HepG2 (cell line): ENCODE measurements at regions not wholly inside any gene's neighbourhood (a gene's known extent, or its start where the extent isn't known, plus 50 kb on each side); places are given as distances from the start of the nearest gene placed in this dataset.

Experiments
- ATAC-seq: fragments of 200-7000 bp; cut with Tn5 transposase; 3 replicates; pipeline ENCODE4 v1.9.1; 2020; ENCODE audit warnings: mild to moderate bottlenecking, moderate library complexity
- BruUV-seq: library from RNA; stranded (reverse); fragments of 400-500 nt; replicated peaks from 2 replicates; lab custom pipeline; 2021; lab: Mats Ljungman, UMichigan
- CTCF ChIA-PET: fragments of 300-600 bp; formaldehyde crosslinking; extraction: SDS; loops from one replicate; lab custom pipeline; 2021; ENCODE audit warnings: low total read pairs, inconsistent platforms, low intra/inter-chr PET ratio; lab: Yijun Ruan, JAX
- POLR2A ChIA-PET: fragments of 350-600 bp; sonication (Branson Sonifier 250); formaldehyde crosslinking; loops from one replicate; lab custom pipeline; 2020; ENCODE audit warnings: antibody characterized with exemption, inconsistent platforms; lab: Yijun Ruan, JAX
- DNase-seq: peaks from one replicate; pipeline ENCODE4 v3.0.0-alpha.2; 2015; ENCODE audit warnings: low spot score
- FAIRE-seq: peaks from 3 replicates; lab custom pipeline; 2011; peaks lifted over from hg19 to GRCh38; lab: Jason Lieb, UNC
- H2AFZ ChIP-seq: one replicate; pipeline ENCODE4 v1.6.1; 2011; ENCODE audit warnings: low read length, inconsistent platforms
- H3K27ac ChIP-seq: fragments of 300-600 bp; 3 replicates; pipeline ENCODE4 v1.8.0; 2011; ENCODE audit warnings: mixed run types, mild to moderate bottlenecking, mixed read lengths, low read length, inconsistent platforms; ENCODE audit not compliant: insufficient read depth; ENCODE audit errors: extremely low read length
- H3K27me3 ChIP-seq, 2 experiments: fragments of 200-600 bp in 1 of 2; 2 replicates in 1 of 2; 3 replicates in 1 of 2; pipeline versions ENCODE4 v1.6.0 to v1.8.0; 2011; ENCODE audit warnings: low read length in 2 of 2, mild to moderate bottlenecking in 2 of 2, moderate library complexity in 2 of 2, inconsistent platforms in 1 of 2; ENCODE audit not compliant: insufficient read depth in 2 of 2, control insufficient read depth in 1 of 2
- H3K36me3 ChIP-seq, 2 experiments: fragments of 200-600 bp in 1 of 2; replicated peaks in 1 of 2; 2 replicates in 1 of 2; 3 replicates in 1 of 2; pipeline versions ENCODE4 v1.5.1 to v1.8.0; 2011; ENCODE audit warnings: low read length in 2 of 2, inconsistent platforms in 1 of 2; ENCODE audit not compliant: insufficient read depth in 2 of 2, control insufficient read depth in 1 of 2
- H3K4me1 ChIP-seq: 2 replicates; pipeline ENCODE4 v1.5.1; 2012; ENCODE audit warnings: low read length, inconsistent platforms; ENCODE audit not compliant: insufficient read depth
- H3K4me2 ChIP-seq: 2 replicates; pipeline ENCODE4 v1.6.0; 2011; ENCODE audit warnings: low read depth, low read length, inconsistent platforms
- H3K4me3 ChIP-seq, 3 experiments: fragments of 200-600 bp in 1 of 3; sonication (generic), shearing (Covaris generic) in 1 of 3; replicated peaks in 1 of 3; 2 replicates each; pipeline ENCODE4 v1.5.1; 2011 to 2016; ENCODE audit warnings: low read length in 3 of 3, inconsistent platforms in 2 of 3, low read depth in 2 of 3, mild to moderate bottlenecking in 2 of 3, control low read depth in 1 of 3, mixed read lengths in 1 of 3; ENCODE audit not compliant: insufficient read depth in 1 of 3
- H3K79me2 ChIP-seq: one replicate; pipeline ENCODE4 v1.6.1; 2011; ENCODE audit warnings: low read length, inconsistent platforms; ENCODE audit not compliant: insufficient read depth
- H3K9ac ChIP-seq: 2 replicates; pipeline ENCODE4 v1.6.0; 2011; ENCODE audit warnings: mild to moderate bottlenecking, low read depth, low read length, inconsistent platforms; ENCODE audit not compliant: insufficient read depth
- H3K9me3 ChIP-seq: 2 replicates; pipeline ENCODE4 v1.5.1; 2012; ENCODE audit warnings: mild to moderate bottlenecking, low read length
- H4K20me1 ChIP-seq: 2 replicates; pipeline ENCODE4 v1.6.0; 2011; ENCODE audit warnings: inconsistent platforms, mild to moderate bottlenecking, low read length, moderate library complexity; ENCODE audit not compliant: insufficient read depth
- AHDC1 ChIP-seq: sonication (generic); formaldehyde crosslinking; IDR thresholded peaks from 2 replicates; pipeline ENCODE4 v1.5.1; 2020; ENCODE audit warnings: mild to moderate bottlenecking, missing genetic modification reagents, borderline replicate concordance
- ATF5 ChIP-seq: sonication (generic); formaldehyde crosslinking; IDR thresholded peaks from 2 replicates; pipeline ENCODE4 v1.4.0; 2020; ENCODE audit warnings: mild to moderate bottlenecking, low read depth, missing genetic modification reagents
- IKZF4 ChIP-seq: sonication (generic); formaldehyde crosslinking; IDR thresholded peaks from 2 replicates; pipeline ENCODE4 v1.5.1; 2020; ENCODE audit warnings: borderline replicate concordance, mild to moderate bottlenecking, low read depth, missing genetic modification reagents; ENCODE audit errors: not compliant biosample characterization
- KAT8 ChIP-seq: IDR thresholded peaks from 2 replicates; pipeline ENCODE4 v1.6.1; 2016; ENCODE audit warnings: missing genetic modification reagents, missing compliant biosample characterization
- REL ChIP-seq: sonication (generic); formaldehyde crosslinking; conservative IDR thresholded peaks from 2 replicates; pipeline ENCODE4 v1.8.0; 2022; ENCODE audit warnings: mild to moderate bottlenecking, missing genetic modification reagents, moderate library complexity
- SMYD3 ChIP-seq: sonication (generic); formaldehyde crosslinking; IDR thresholded peaks from 2 replicates; pipeline ENCODE4 v1.8.1; 2023; ENCODE audit warnings: mild to moderate bottlenecking, missing genetic modification reagents
- SRSF4 ChIP-seq: fragments of 200-400 bp; formaldehyde crosslinking; IDR thresholded peaks from one replicate; pipeline ENCODE4 v1.6.1; 2018; ENCODE audit warnings: mild to moderate bottlenecking, low read depth, low read length, moderate library complexity; ENCODE audit not compliant: poor library complexity, severe bottlenecking
- ZNF674 ChIP-seq: sonication (generic); formaldehyde crosslinking; IDR thresholded peaks from 2 replicates; pipeline ENCODE4 v1.5.0; 2020; ENCODE audit warnings: low read depth, mild to moderate bottlenecking, missing genetic modification reagents
- ZNF724P ChIP-seq: sonication (generic); formaldehyde crosslinking; IDR thresholded peaks from 2 replicates; pipeline ENCODE4 v1.8.0; 2022; ENCODE audit warnings: missing genetic modification reagents, borderline replicate concordance
- WGBS: methylation state at CpG from one replicate; pipeline ENCODE4 v1.1.6; 2017; ENCODE audit warnings: low lambda C conversion rate; 5-methylcytosine and 5-hydroxymethylcytosine counted together
- in situ Hi-C: cut with HindIII; loops from 2 replicates; pipeline ENCODE4 v1.10.0; 2017; ENCODE audit warnings: low pct_unique_long_range_greater_than_20kb; ENCODE audit not compliant: extremely low pct_ligation_motif_present
- intact Hi-C: fragments of 100-400 bp; cut with micrococcal nuclease; formaldehyde crosslinking; loops from one replicate; pipeline ENCODE4 v1.10.0; 2022; ENCODE audit not compliant: unreplicated experiment
- TF ChIP-seq, protein P1 (sequence below): sonication (generic); formaldehyde crosslinking; IDR thresholded peaks from 2 replicates; pipeline ENCODE4 v1.5.0; 2020; ENCODE audit warnings: missing genetic modification reagents, mild to moderate bottlenecking, borderline replicate concordance
- TF ChIP-seq, protein P2 (sequence below): sonication (generic); formaldehyde crosslinking; IDR thresholded peaks from 2 replicates; pipeline ENCODE4 v1.4.0; 2020; ENCODE audit warnings: missing genetic modification reagents

GRCh38 chr7:125118444-125118843, 188.8 kb upstream of the POT1 start:
- BruUV-seq, result no TSS peak
- Histone ChIP-seq H3K4me2 (no peak overlapping the region), H3K27ac (no peak overlapping the region), H4K20me1 (no peaks in the 10 kb centered on the region), H3K4me3 (no peak overlapping the region), H3K27me3 (no peaks in the 10 kb centered on the region), H3K9me3 (peaks cover 5% of the 10 kb centered on the region; the same call in 1 of the 2 replicates), H3K9ac (no peak overlapping the region), H3K36me3 (no peaks in the 10 kb centered on the region), H3K4me1 (no peaks in the 10 kb centered on the region), H3K79me2 (no peaks in the 10 kb centered on the region), H2AFZ (no peak overlapping the region)
- CTCF ChIA-PET, result no interaction called here
- ATAC-seq (no peak), FAIRE-seq (no peak), DNase-seq (no peak)
- 0% methylated on average over 1 of the region's 1 CpG for WGBS
- in situ Hi-C loops, result no loop called here
- no peak for TF ChIP-seq KAT8 (CRISPR knock-in tag)
- TF ChIP-seq, protein P1, sequence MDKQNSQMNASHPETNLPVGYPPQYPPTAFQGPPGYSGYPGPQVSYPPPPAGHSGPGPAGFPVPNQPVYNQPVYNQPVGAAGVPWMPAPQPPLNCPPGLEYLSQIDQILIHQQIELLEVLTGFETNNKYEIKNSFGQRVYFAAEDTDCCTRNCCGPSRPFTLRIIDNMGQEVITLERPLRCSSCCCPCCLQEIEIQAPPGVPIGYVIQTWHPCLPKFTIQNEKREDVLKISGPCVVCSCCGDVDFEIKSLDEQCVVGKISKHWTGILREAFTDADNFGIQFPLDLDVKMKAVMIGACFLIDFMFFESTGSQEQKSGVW, result no peak
- no peak for TF ChIP-seq SRSF4
- no peak for TF ChIP-seq REL
- TF ChIP-seq ZNF674, result no peak
- TF ChIP-seq, protein P2, sequence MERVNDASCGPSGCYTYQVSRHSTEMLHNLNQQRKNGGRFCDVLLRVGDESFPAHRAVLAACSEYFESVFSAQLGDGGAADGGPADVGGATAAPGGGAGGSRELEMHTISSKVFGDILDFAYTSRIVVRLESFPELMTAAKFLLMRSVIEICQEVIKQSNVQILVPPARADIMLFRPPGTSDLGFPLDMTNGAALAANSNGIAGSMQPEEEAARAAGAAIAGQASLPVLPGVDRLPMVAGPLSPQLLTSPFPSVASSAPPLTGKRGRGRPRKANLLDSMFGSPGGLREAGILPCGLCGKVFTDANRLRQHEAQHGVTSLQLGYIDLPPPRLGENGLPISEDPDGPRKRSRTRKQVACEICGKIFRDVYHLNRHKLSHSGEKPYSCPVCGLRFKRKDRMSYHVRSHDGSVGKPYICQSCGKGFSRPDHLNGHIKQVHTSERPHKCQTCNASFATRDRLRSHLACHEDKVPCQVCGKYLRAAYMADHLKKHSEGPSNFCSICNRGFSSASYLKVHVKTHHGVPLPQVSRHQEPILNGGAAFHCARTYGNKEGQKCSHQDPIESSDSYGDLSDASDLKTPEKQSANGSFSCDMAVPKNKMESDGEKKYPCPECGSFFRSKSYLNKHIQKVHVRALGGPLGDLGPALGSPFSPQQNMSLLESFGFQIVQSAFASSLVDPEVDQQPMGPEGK, result no peak
- no peak for TF ChIP-seq IKZF4
- no peak for TF ChIP-seq SMYD3 (CRISPR knock-in tag)
- no peak for TF ChIP-seq ZNF724P
- no peak for TF ChIP-seq ATF5 (CRISPR knock-in tag)
- no peak for TF ChIP-seq AHDC1
- intact Hi-C loops, result no loop called here
- POLR2A ChIA-PET, result no interaction called here
